ENCODE measurements at regions not wholly inside any gene's neighbourhood (a gene's known extent, or its start where the extent isn't known, plus 50 kb on each side); places are given as distances from the start of the nearest gene placed in this dataset.

DNA sequence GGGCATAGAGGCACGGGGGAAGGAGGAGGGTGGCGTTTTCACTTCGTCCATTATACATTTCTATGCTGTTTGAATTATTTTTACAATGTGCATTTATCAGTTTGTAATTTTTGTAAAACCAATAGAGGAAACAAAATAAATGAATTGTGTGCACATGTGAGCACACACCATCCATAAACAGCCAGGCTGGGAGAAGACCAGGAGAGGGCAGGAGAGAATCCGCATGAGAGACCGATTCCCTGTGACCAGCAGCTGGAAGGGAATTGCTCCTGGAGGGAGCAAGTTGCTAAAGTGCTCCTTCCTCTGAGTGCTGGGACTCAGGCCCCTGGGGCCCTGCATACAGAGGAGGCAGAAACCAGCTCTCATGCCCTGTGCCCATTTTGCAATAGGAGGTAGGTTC, 126.0 kb downstream of the ABCC12 start:
- Histone ChIP-seq H3K79me2 (ENCODE audit: insufficient read depth, low read length) (no peaks in the 10 kb centered on the region), H3F3A (ENCODE audit: low read depth) (no peaks in the 10 kb centered on the region), H3K27me3 (ENCODE audit: insufficient read depth, low read length, poor library complexity, severe bottlenecking) (no peaks in the 10 kb centered on the region), H3K9me3 (ENCODE audit: insufficient read depth, low read depth, low read length) (no peaks in the 10 kb centered on the region), H2AFZ (ENCODE audit: low read length) (no peak overlapping the region), H3K36me3 (ENCODE audit: insufficient read depth, low read length) (no peaks in the 10 kb centered on the region), H3K4me2 (ENCODE audit: low read depth, low read length, poor library complexity, severe bottlenecking) (no peak overlapping the region), H3K9ac (ENCODE audit: low read depth, low read length, poor library complexity, severe bottlenecking) (no peak overlapping the region), H4K20me1 (ENCODE audit: insufficient read depth, low read length, poor library complexity, severe bottlenecking) (no peaks in the 10 kb centered on the region), H3K9me2 (replicated peaks; ENCODE audit: low read depth, low read length) (no peaks in the 10 kb centered on the region), H3K4me1 (ENCODE audit: insufficient read depth, low read length, poor library complexity, severe bottlenecking) (no peaks in the 10 kb centered on the region), H3K4me3 (ENCODE audit: low read length, poor library complexity, severe bottlenecking) (no peak overlapping the region)
- TF ChIP-seq EZH2phosphoT487 (IDR thresholded peaks at IDR 0.05; ENCODE audit: borderline replicate concordance): no peak
- TF ChIP-seq, protein P1, sequence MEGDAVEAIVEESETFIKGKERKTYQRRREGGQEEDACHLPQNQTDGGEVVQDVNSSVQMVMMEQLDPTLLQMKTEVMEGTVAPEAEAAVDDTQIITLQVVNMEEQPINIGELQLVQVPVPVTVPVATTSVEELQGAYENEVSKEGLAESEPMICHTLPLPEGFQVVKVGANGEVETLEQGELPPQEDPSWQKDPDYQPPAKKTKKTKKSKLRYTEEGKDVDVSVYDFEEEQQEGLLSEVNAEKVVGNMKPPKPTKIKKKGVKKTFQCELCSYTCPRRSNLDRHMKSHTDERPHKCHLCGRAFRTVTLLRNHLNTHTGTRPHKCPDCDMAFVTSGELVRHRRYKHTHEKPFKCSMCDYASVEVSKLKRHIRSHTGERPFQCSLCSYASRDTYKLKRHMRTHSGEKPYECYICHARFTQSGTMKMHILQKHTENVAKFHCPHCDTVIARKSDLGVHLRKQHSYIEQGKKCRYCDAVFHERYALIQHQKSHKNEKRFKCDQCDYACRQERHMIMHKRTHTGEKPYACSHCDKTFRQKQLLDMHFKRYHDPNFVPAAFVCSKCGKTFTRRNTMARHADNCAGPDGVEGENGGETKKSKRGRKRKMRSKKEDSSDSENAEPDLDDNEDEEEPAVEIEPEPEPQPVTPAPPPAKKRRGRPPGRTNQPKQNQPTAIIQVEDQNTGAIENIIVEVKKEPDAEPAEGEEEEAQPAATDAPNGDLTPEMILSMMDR (conservative IDR thresholded peaks at IDR 0.05; ENCODE audit: low read length): no peak

DNA sequence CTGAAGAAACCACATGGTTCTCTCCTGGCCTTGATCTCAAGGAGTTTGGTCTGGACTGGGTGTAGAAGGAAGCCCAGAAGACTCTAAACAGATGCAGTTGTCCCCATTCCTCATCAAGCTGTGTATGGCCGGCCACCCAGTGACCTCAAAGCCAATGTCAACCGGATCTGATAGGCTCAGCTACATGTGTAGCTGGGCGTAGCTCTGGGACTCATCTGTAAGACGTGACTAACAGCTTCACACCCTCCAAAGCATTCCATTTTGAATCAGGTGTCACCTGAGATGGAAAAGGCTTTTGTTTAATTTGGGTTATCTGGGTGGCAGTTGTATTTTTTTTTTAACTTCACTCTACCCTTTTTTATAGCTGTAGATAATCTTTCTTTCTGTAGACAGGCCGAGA, 130.4 kb downstream of the ABCC12 start:
- Histone ChIP-seq H2AFZ (ENCODE audit: low read length) (no peak overlapping the region), H3K4me2 (ENCODE audit: low read depth, low read length, poor library complexity, severe bottlenecking) (no peak overlapping the region), H3K36me3 (ENCODE audit: insufficient read depth, low read length) (no peaks in the 10 kb centered on the region), H3K4me3 (ENCODE audit: low read length, poor library complexity, severe bottlenecking) (no peak overlapping the region), H3K9me3 (ENCODE audit: insufficient read depth, low read depth, low read length) (no peaks in the 10 kb centered on the region), H3K9me2 (replicated peaks; ENCODE audit: low read depth, low read length) (no peaks in the 10 kb centered on the region), H3K4me1 (ENCODE audit: insufficient read depth, low read length, poor library complexity, severe bottlenecking) (no peaks in the 10 kb centered on the region), H3K79me2 (ENCODE audit: insufficient read depth, low read length) (no peaks in the 10 kb centered on the region), H4K20me1 (ENCODE audit: insufficient read depth, low read length, poor library complexity, severe bottlenecking) (no peaks in the 10 kb centered on the region), H3K27me3 (ENCODE audit: insufficient read depth, low read length, poor library complexity, severe bottlenecking) (no peaks in the 10 kb centered on the region), H3F3A (ENCODE audit: low read depth) (no peaks in the 10 kb centered on the region), H3K9ac (ENCODE audit: low read depth, low read length, poor library complexity, severe bottlenecking) (no peak overlapping the region)
- TF ChIP-seq, protein P1 (conservative IDR thresholded peaks at IDR 0.05; ENCODE audit: low read length): no peak
- no peak for TF ChIP-seq EZH2phosphoT487 (IDR thresholded peaks at IDR 0.05; ENCODE audit: borderline replicate concordance)

DNA sequence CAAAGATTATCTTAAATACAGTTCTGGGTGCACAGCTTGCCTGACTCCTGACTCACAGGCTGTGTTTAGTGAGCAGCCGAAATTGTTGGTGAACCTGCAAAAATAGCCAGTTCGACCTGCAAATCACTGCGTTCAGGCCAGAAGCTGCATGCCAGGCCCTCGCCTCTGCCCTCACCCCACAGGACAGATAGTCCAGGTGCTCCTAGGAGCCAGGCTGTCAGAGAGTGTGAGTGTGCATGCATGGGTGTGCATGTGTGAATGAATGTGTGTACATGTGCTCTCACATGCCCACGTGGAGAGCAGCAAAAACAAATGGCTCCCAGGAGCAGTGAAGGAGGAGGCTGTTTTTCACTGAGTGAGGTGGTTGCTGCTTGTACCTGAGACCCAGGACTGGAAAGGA, 131.8 kb downstream of the ABCC12 start:
- H3K9me2 ChIP-seq (replicated peaks; ENCODE audit: low read depth, low read length): no peaks in the 10 kb centered on the region
- H3K4me3 ChIP-seq (ENCODE audit: low read length, poor library complexity, severe bottlenecking): no peak overlapping the region
- no peaks in the 10 kb centered on the region for H3K4me1 ChIP-seq (ENCODE audit: insufficient read depth, low read length, poor library complexity, severe bottlenecking)
- H4K20me1 ChIP-seq (ENCODE audit: insufficient read depth, low read length, poor library complexity, severe bottlenecking): no peaks in the 10 kb centered on the region
- H3K27me3 ChIP-seq (ENCODE audit: insufficient read depth, low read length, poor library complexity, severe bottlenecking): no peaks in the 10 kb centered on the region
- no peak overlapping the region for H3K4me2 ChIP-seq (ENCODE audit: low read depth, low read length, poor library complexity, severe bottlenecking)
- TF ChIP-seq, protein P1 (conservative IDR thresholded peaks at IDR 0.05; ENCODE audit: low read length): no peak
- no peak for TF ChIP-seq EZH2phosphoT487 (IDR thresholded peaks at IDR 0.05; ENCODE audit: borderline replicate concordance)
- no peak overlapping the region for H2AFZ ChIP-seq (ENCODE audit: low read length)
- H3K9ac ChIP-seq (ENCODE audit: low read depth, low read length, poor library complexity, severe bottlenecking): no peak overlapping the region
- no peaks in the 10 kb centered on the region for H3K79me2 ChIP-seq (ENCODE audit: insufficient read depth, low read length)
- no peaks in the 10 kb centered on the region for H3F3A ChIP-seq (ENCODE audit: low read depth)
- no peaks in the 10 kb centered on the region for H3K36me3 ChIP-seq (ENCODE audit: insufficient read depth, low read length)
- no peaks in the 10 kb centered on the region for H3K9me3 ChIP-seq (ENCODE audit: insufficient read depth, low read depth, low read length)

Measured in Loucy (cell line).